ENCODE measurements at regions not wholly inside any gene's neighbourhood (a gene's known extent, or its start where the extent isn't known, plus 50 kb on each side); places are given as distances from the start of the nearest gene placed in this dataset.

GRCh38 chr2:17317439-17317976, 200.7 kb downstream of the RAD51AP2 start:
- Histone ChIP-seq H3K9me3 (ENCODE audit: insufficient read depth, low read length) (no peaks in the 10 kb centered on the region), H3K27ac (ENCODE audit: low read depth, low read length) (no peak overlapping the region), H2AFZ (ENCODE audit: low read depth, low read length, severe bottlenecking) (no peak overlapping the region), H3K9me2 (replicated peaks; ENCODE audit: insufficient read depth, low read length) (no peaks in the 10 kb centered on the region), H3K4me3 (ENCODE audit: insufficient read depth, low read length, poor library complexity, severe bottlenecking) (no peak overlapping the region), H3K27me3 (ENCODE audit: low read length) (no peaks in the 10 kb centered on the region), H3K79me2 (ENCODE audit: insufficient read depth, low read length) (no peaks in the 10 kb centered on the region), H3K4me2 (ENCODE audit: low read depth, low read length, poor library complexity, severe bottlenecking) (no peak overlapping the region), H4K20me1 (ENCODE audit: low read depth, low read length) (no peaks in the 10 kb centered on the region), H3F3A (ENCODE audit: insufficient read depth) (no peaks in the 10 kb centered on the region), H3K36me3 (ENCODE audit: low read length) (no peaks in the 10 kb centered on the region), H3K9ac (ENCODE audit: low read length) (no peak overlapping the region)
- TF ChIP-seq EZH2phosphoT487 (conservative IDR thresholded peaks at IDR 0.05; ENCODE audit: low read length) (no peak), CTCF (IDR thresholded peaks at IDR 0.05; ENCODE audit: insufficient read depth, low read length, poor library complexity, severe bottlenecking) (no peak)

GRCh38 chr2:17313261-17313660, 205.0 kb downstream of the RAD51AP2 start:
- no peaks in the 10 kb centered on the region for H3K27me3 ChIP-seq (ENCODE audit: low read length)
- no peaks in the 10 kb centered on the region for H4K20me1 ChIP-seq (ENCODE audit: low read depth, low read length)
- no peak overlapping the region for H2AFZ ChIP-seq (ENCODE audit: low read depth, low read length, severe bottlenecking)
- no peak overlapping the region for H3K4me3 ChIP-seq (ENCODE audit: insufficient read depth, low read length, poor library complexity, severe bottlenecking)
- TF ChIP-seq CTCF (IDR thresholded peaks at IDR 0.05; ENCODE audit: insufficient read depth, low read length, poor library complexity, severe bottlenecking) (no peak), EZH2phosphoT487 (conservative IDR thresholded peaks at IDR 0.05; ENCODE audit: low read length) (no peak)
- no peak overlapping the region for H3K4me2 ChIP-seq (ENCODE audit: low read depth, low read length, poor library complexity, severe bottlenecking)
- H3K27ac ChIP-seq (ENCODE audit: low read depth, low read length), result no peak overlapping the region
- no peak overlapping the region for H3K9ac ChIP-seq (ENCODE audit: low read length)
- no peaks in the 10 kb centered on the region for H3K9me3 ChIP-seq (ENCODE audit: insufficient read depth, low read length)
- no peaks in the 10 kb centered on the region for H3K36me3 ChIP-seq (ENCODE audit: low read length)
- no peaks in the 10 kb centered on the region for H3K9me2 ChIP-seq (replicated peaks; ENCODE audit: insufficient read depth, low read length)
- no peaks in the 10 kb centered on the region for H3F3A ChIP-seq (ENCODE audit: insufficient read depth)
- no peaks in the 10 kb centered on the region for H3K79me2 ChIP-seq (ENCODE audit: insufficient read depth, low read length)

DNA sequence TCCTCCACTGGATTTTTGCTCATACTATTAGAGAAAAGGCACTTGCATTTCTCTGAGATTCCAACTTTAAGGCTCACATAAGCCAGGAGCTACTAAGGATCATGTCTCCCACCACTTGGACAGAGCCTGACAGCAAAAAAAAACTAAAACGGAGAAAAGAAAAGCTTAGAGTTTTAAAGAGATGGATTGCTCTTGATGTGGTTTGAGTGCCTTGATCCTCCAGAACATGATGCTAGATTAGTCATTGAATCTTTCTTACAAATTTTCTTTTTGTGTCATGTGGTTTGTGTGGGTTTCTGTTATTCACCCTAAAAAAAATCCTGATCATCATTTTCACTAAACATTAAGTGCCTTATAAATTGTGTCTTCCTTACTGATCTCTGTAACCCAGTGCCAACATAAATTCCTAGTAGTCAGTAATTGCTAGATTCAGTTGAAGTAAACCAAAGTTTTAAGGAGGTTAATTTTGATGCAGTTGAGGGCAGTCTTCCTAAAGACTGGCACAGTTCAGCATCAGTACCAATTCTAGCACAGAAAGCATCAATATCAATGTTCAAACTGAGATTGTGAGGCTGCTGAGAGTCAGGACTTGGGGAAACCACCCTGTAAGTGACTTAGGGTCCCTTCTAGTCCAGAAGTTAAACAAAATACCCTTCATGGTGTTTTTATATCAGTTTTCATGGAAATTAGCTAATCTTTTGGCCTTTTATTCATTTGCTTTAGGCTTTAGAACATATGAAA, 206.3 kb downstream of the RAD51AP2 start:
- Histone ChIP-seq H3K27me3 (ENCODE audit: low read length) (no peaks in the 10 kb centered on the region), H3K36me3 (ENCODE audit: low read length) (no peaks in the 10 kb centered on the region)

More for the DNA sequence above, 206.3 kb downstream of the RAD51AP2 start:
- H2AFZ ChIP-seq (ENCODE audit: low read depth, low read length, severe bottlenecking), result no peak overlapping the region
- no peaks in the 10 kb centered on the region for H4K20me1 ChIP-seq (ENCODE audit: low read depth, low read length)
- H3F3A ChIP-seq (ENCODE audit: insufficient read depth), result no peaks in the 10 kb centered on the region
- H3K9me2 ChIP-seq (replicated peaks; ENCODE audit: insufficient read depth, low read length), result no peaks in the 10 kb centered on the region
- no peak overlapping the region for H3K4me3 ChIP-seq (ENCODE audit: insufficient read depth, low read length, poor library complexity, severe bottlenecking)
- no peaks in the 10 kb centered on the region for H3K79me2 ChIP-seq (ENCODE audit: insufficient read depth, low read length)
- H3K4me2 ChIP-seq (ENCODE audit: low read depth, low read length, poor library complexity, severe bottlenecking), result no peak overlapping the region
- H3K9ac ChIP-seq (ENCODE audit: low read length), result no peak overlapping the region
- H3K9me3 ChIP-seq (ENCODE audit: insufficient read depth, low read length), result no peaks in the 10 kb centered on the region
- TF ChIP-seq EZH2phosphoT487 (conservative IDR thresholded peaks at IDR 0.05; ENCODE audit: low read length), result no peak
- no peak for TF ChIP-seq CTCF (IDR thresholded peaks at IDR 0.05; ENCODE audit: insufficient read depth, low read length, poor library complexity, severe bottlenecking)
- H3K27ac ChIP-seq (ENCODE audit: low read depth, low read length), result no peak overlapping the region

All from SU-DHL-6 (cell line).